Mesenchymal stem cell (in vitro differentiated cells and primary cell): ENCODE measurements at regions not wholly inside any gene's neighbourhood (a gene's known extent, or its start where the extent isn't known, plus 50 kb on each side); places are given as distances from the start of the nearest gene placed in this dataset.
"Not testable (repeated sequence)": the region's sequence is repeated elsewhere in the genome, so short reads cannot be mapped to it uniquely, and the experiment has no call there.

Experiments
- DNase-seq: peaks from one replicate; pipeline ENCODE4 v3.0.0-alpha.2; 2013
- H2AFZ ChIP-seq: one replicate; pipeline ENCODE4 v1.6.1; 2013; ENCODE audit warnings: low read depth, mild to moderate bottlenecking, control low read depth, inconsistent platforms, low read length, moderate library complexity
- H2AK5ac ChIP-seq: 2 replicates; pipeline ENCODE4 v1.6.1; 2013; ENCODE audit warnings: low read length, moderate library complexity, mild to moderate bottlenecking, inconsistent platforms; ENCODE audit not compliant: severe bottlenecking
- H2BK120ac ChIP-seq: one replicate; pipeline ENCODE4 v1.6.1; 2013; ENCODE audit warnings: low read depth, mild to moderate bottlenecking, inconsistent platforms, low read length, moderate library complexity
- H2BK12ac ChIP-seq, 2 experiments: one replicate each; pipeline ENCODE4 v1.6.1; 2013; ENCODE audit warnings: inconsistent platforms in 2 of 2, low read length in 2 of 2, mild to moderate bottlenecking in 2 of 2, moderate library complexity in 2 of 2, control low read depth in 1 of 2
- H2BK15ac ChIP-seq: one replicate; pipeline ENCODE4 v1.6.1; 2013; ENCODE audit warnings: mild to moderate bottlenecking, low read depth, inconsistent platforms; ENCODE audit not compliant: poor library complexity, severe bottlenecking
- H2BK5ac ChIP-seq: 2 replicates; pipeline ENCODE4 v1.6.1; 2013; ENCODE audit warnings: low read depth, mild to moderate bottlenecking, low read length, control low read depth, inconsistent platforms; ENCODE audit not compliant: poor library complexity, severe bottlenecking
- H3K14ac ChIP-seq, 2 experiments: one replicate each; pipeline ENCODE4 v1.6.1; 2013; ENCODE audit warnings: inconsistent platforms in 2 of 2, low read length in 2 of 2, control low read depth in 1 of 2, mild to moderate bottlenecking in 1 of 2, moderate library complexity in 1 of 2
- H3K18ac ChIP-seq, 2 experiments: one replicate each; pipeline ENCODE4 v1.6.1; 2013; ENCODE audit warnings: inconsistent platforms in 2 of 2, low read length in 2 of 2, control low read depth in 1 of 2, low read depth in 1 of 2, mild to moderate bottlenecking in 1 of 2
- H3K23ac ChIP-seq, 2 experiments: one replicate each; pipeline ENCODE4 v1.6.1; 2013; ENCODE audit warnings: inconsistent platforms in 2 of 2, low read length in 2 of 2, mild to moderate bottlenecking in 2 of 2, moderate library complexity in 2 of 2, control low read depth in 1 of 2
- H3K27ac ChIP-seq: 2 replicates; pipeline ENCODE4 v1.5.1; 2013; ENCODE audit warnings: mild to moderate bottlenecking, moderate library complexity, low read length, control low read depth, inconsistent platforms; ENCODE audit not compliant: poor library complexity, severe bottlenecking
- H3K27me3 ChIP-seq, 2 experiments: 2 replicates each; pipeline versions ENCODE4 v1.6.1 to v1.7.0; 2013; ENCODE audit warnings: low read length in 2 of 2, mild to moderate bottlenecking in 2 of 2, moderate library complexity in 2 of 2, control low read depth in 1 of 2, inconsistent platforms in 1 of 2; ENCODE audit not compliant: control insufficient read depth in 1 of 2, insufficient read depth in 1 of 2
- H3K36me3 ChIP-seq, 2 experiments: 2 replicates each; pipeline versions ENCODE4 v1.6.1 to v1.7.0; 2013; ENCODE audit warnings: low read length in 2 of 2, control low read depth in 1 of 2, inconsistent platforms in 1 of 2, low read depth in 1 of 2, mild to moderate bottlenecking in 1 of 2; ENCODE audit not compliant: insufficient read depth in 2 of 2, control insufficient read depth in 1 of 2
- H3K4ac ChIP-seq, 2 experiments: one replicate each; pipeline ENCODE4 v1.6.1; 2013; ENCODE audit warnings: inconsistent platforms in 2 of 2, low read length in 2 of 2, mild to moderate bottlenecking in 2 of 2, moderate library complexity in 2 of 2, control low read depth in 1 of 2, low read depth in 1 of 2
- H3K4me1 ChIP-seq: 2 replicates; pipeline ENCODE4 v1.6.1; 2013; ENCODE audit warnings: low read depth, low read length, control low read depth; ENCODE audit not compliant: control insufficient read depth, insufficient read depth
- H3K4me2 ChIP-seq: 2 replicates; pipeline ENCODE4 v1.6.1; 2013; ENCODE audit warnings: low read length, mild to moderate bottlenecking, inconsistent platforms; ENCODE audit not compliant: poor library complexity, severe bottlenecking
- H3K4me3 ChIP-seq, 2 experiments: 2 replicates each; pipeline versions ENCODE4 v1.5.1 to v1.7.0; 2013; ENCODE audit warnings: low read length in 2 of 2, mild to moderate bottlenecking in 2 of 2, control low read depth in 1 of 2, low read depth in 1 of 2; ENCODE audit not compliant: insufficient read depth in 1 of 2
- H3K79me1 ChIP-seq: replicated peaks from 2 replicates; pipeline ENCODE4 v1.6.1; 2013; ENCODE audit warnings: mild to moderate bottlenecking, control low read depth, low read length, inconsistent platforms; ENCODE audit not compliant: poor library complexity, severe bottlenecking
- H3K9ac ChIP-seq: 2 replicates; pipeline ENCODE4 v1.7.0; 2013; ENCODE audit warnings: mild to moderate bottlenecking, low read length, moderate library complexity
- H3K9me3 ChIP-seq: 2 replicates; pipeline ENCODE4 v1.7.0; 2013; ENCODE audit warnings: mild to moderate bottlenecking, low read length; ENCODE audit not compliant: control insufficient read depth
- H4K8ac ChIP-seq: one replicate; pipeline ENCODE4 v1.6.1; 2013; ENCODE audit warnings: inconsistent platforms, mild to moderate bottlenecking, low read length, moderate library complexity
- H4K91ac ChIP-seq: one replicate; pipeline ENCODE4 v1.6.1; 2013; ENCODE audit warnings: mild to moderate bottlenecking, low read length, inconsistent platforms
- WGBS: methylation state at CpG from one replicate; pipeline ENCODE4 v1.1.7; 2013; ENCODE audit warnings: mixed read lengths; 5-methylcytosine and 5-hydroxymethylcytosine counted together

GRCh38 chr2:15759385-15759784, 167.7 kb downstream of the DDX1 start:
- H2BK15ac ChIP-seq = no peak overlapping the region
- no peak overlapping the region for H3K4ac ChIP-seq
- DNase-seq = no peak
- H3K14ac ChIP-seq = no peak overlapping the region
- no peak overlapping the region for H2AFZ ChIP-seq
- H2AK5ac ChIP-seq = no peak overlapping the region
- no peak overlapping the region for H4K8ac ChIP-seq
- H2BK120ac ChIP-seq = no peak overlapping the region
- peaks cover 3% of the 10 kb centered on the region for H3K9me3 ChIP-seq
- peaks cover 10 to 19% of the 10 kb centered on the region in 2 experiments for H3K27me3 ChIP-seq
- no peak overlapping the region for H3K4me3 ChIP-seq
- no peak overlapping the region for H3K4me2 ChIP-seq
- no peaks in the 10 kb centered on the region for H3K79me1 ChIP-seq
- no peak overlapping the region for H3K27ac ChIP-seq
- H3K4me1 ChIP-seq = peaks cover 2% of the 10 kb centered on the region
- no peak overlapping the region for H3K23ac ChIP-seq
- no peak overlapping the region for H2BK5ac ChIP-seq
- H4K91ac ChIP-seq = no peak overlapping the region
- no peak overlapping the region for H3K9ac ChIP-seq
- no peak overlapping the region for H2BK12ac ChIP-seq
- no peak overlapping the region for H3K18ac ChIP-seq
- H3K36me3 ChIP-seq = no peaks in the 10 kb centered on the region
- WGBS = no CpG with 5 or more reads among the region's 1 CpG

DNA sequence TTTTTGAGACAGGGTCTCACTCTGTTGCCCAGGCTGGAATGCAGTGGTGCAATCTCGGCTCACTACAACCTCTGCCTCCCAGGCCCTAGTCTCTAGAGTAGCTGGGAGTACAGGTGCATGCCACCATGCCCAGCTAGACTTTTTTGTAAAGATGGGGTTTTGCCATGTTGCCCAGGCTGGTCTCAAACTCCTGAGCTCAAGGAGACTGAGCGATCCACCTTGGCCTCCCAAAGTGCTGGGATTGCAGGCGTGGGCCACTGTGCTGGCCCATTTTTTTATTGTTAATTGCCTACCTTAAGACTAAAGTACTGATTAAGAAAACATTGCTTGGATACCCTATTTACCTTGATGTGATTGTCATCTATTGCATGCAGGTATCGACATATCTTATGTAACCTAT, 168.1 kb downstream of the DDX1 start:
- H3K4me3 ChIP-seq, H3K18ac ChIP-seq: not testable (repeated sequence)

DNA sequence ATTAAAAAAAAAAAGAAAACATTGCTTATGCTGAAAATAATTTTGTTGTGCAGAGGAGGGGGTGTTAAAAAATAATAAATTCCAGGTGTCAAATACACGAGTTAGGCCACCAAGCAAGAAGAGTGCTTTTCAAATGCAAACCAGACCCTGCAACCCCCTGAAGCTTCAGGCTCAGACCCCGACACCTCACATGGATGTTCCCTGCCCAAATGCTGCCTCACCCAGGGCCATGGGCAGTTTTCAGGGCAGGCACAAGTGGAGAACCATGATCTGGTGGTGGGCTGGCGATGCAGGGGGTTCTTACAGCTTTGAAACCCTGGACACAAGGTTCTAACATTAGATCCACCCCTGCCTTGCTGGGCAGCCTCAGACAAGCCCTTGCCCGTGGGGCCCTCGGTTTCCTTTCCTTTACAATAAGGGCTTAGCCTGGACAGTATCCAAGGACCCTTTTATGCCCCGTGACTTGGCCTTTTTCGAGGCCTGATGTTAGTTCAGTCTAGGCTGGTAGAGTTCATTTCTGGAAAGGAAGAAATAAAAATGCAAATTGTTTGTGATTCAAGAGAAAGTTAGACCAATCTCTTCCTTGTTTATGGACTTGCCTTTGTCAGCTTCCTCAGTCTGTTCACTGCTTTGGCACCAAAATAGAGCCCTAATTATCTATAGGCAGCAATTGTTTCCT, 168.7 kb downstream of the DDX1 start:
- Histone ChIP-seq H2AK5ac (no peak overlapping the region), H3K36me3 (no peaks in the 10 kb centered on the region), H2AFZ (no peak overlapping the region), H3K4me2 (no peak overlapping the region), H3K4me1 (peaks cover 2% of the 10 kb centered on the region), H3K27me3 (peaks cover 9 to 19% of the 10 kb centered on the region in 2 experiments), H3K4me3 (no peak overlapping the region), H3K79me1 (no peaks in the 10 kb centered on the region), H3K14ac (no peak overlapping the region), H3K27ac (no peak overlapping the region), H3K18ac (no peak overlapping the region), H2BK15ac (no peak overlapping the region), H2BK12ac (no peak overlapping the region), H3K9ac (no peak overlapping the region), H3K23ac (no peak overlapping the region), H2BK5ac (no peak overlapping the region), H2BK120ac (no peak overlapping the region), H3K4ac (no peak overlapping the region), H3K9me3 (peaks cover 3% of the 10 kb centered on the region), H4K91ac (no peak overlapping the region), H4K8ac (no peak overlapping the region)
- DNase-seq = no peak
- 74% methylated on average over 7 of the region's 7 CpGs for WGBS

More for the DNA sequence above, 168.1 kb downstream of the DDX1 start:
- H3K4me2 ChIP-seq, H4K8ac ChIP-seq, H4K91ac ChIP-seq, H3K9ac ChIP-seq, DNase-seq, H3K79me1 ChIP-seq, H3K23ac ChIP-seq, H2BK5ac ChIP-seq, H3K27ac ChIP-seq, H3K14ac ChIP-seq, H3K9me3 ChIP-seq, H2AFZ ChIP-seq, H2BK12ac ChIP-seq, H3K4me1 ChIP-seq, H2AK5ac ChIP-seq, H3K36me3 ChIP-seq, H3K4ac ChIP-seq, H2BK15ac ChIP-seq, H2BK120ac ChIP-seq: not testable (repeated sequence)
- 93% methylated on average over 3 of the region's 4 CpGs for WGBS
- peaks cover 8 to 19% of the 10 kb centered on the region in 2 experiments for H3K27me3 ChIP-seq

DNA sequence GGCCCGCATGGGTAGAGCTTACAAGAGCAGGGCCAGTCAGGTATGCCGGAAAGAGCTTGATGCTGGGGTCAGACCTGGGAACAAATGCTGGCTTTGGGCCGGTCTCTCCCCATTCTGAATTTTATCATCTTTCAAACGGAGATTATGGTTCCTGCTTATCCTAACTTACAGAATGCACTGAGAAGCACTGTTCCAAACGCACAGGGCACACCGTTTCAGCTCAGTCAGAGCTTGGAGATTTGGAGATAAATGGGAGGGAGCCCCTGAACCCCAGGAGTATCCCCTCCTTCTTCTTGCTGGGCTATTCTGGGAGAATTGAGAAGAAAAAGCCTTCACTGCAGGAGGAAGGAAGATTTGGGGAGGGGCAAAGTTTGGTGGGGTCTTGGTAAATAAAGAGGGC, 169.4 kb downstream of the DDX1 start:
- Histone ChIP-seq H3K14ac (no peak overlapping the region), H3K27ac (no peak overlapping the region), H3K27me3 (peaks cover 11 to 17% of the 10 kb centered on the region in 2 experiments), H3K36me3 (no peaks in the 10 kb centered on the region), H2BK120ac (no peak overlapping the region), H3K9ac (no peak overlapping the region), H3K4me1 (peaks cover 2% of the 10 kb centered on the region), H2BK15ac (no peak overlapping the region), H2BK12ac (no peak overlapping the region), H4K8ac (no peak overlapping the region), H3K23ac (no peak overlapping the region), H3K4me2 (no peak overlapping the region), H2BK5ac (no peak overlapping the region), H3K9me3 (peaks cover 3% of the 10 kb centered on the region), H3K4me3 (no peak overlapping the region), H4K91ac (no peak overlapping the region), H3K18ac (no peak overlapping the region), H2AFZ (no peak overlapping the region), H3K79me1 (no peaks in the 10 kb centered on the region), H3K4ac (no peak overlapping the region), H2AK5ac (no peak overlapping the region)
- 83% methylated on average over 6 of the region's 6 CpGs for WGBS
- no peak for DNase-seq
